GM06990 (cell line): ENCODE measurements at regions not wholly inside any gene's neighbourhood (a gene's known extent, or its start where the extent isn't known, plus 50 kb on each side); places are given as distances from the start of the nearest gene placed in this dataset.

ENCODE experiments used
- DNase-seq: peaks from one replicate; pipeline ENCODE4 v3.0.0-alpha.2; 2011; ENCODE audit not compliant: insufficient read length; ENCODE audit errors: extremely low read depth
- H3K27me3 ChIP-seq: replicated peaks from 2 replicates; pipeline ENCODE4 v1.6.0; 2011; ENCODE audit warnings: low read length; ENCODE audit not compliant: control insufficient read depth, insufficient read depth
- H3K36me3 ChIP-seq: 2 replicates; pipeline ENCODE4 v1.5.1; 2011; ENCODE audit warnings: low read length; ENCODE audit not compliant: control insufficient read depth, insufficient read depth
- H3K4me3 ChIP-seq: replicated peaks from 2 replicates; pipeline ENCODE4 v1.5.1; 2011; ENCODE audit warnings: low read depth, mild to moderate bottlenecking, control low read depth, low read length
- TF ChIP-seq, protein P1 (sequence below): IDR thresholded peaks from 2 replicates; pipeline ENCODE4 v1.5.1; 2011; ENCODE audit warnings: low read length, control low read depth, mild to moderate bottlenecking, inconsistent platforms; ENCODE audit not compliant: insufficient read depth, poor library complexity, severe bottlenecking

- TF ChIP-seq, protein P1, sequence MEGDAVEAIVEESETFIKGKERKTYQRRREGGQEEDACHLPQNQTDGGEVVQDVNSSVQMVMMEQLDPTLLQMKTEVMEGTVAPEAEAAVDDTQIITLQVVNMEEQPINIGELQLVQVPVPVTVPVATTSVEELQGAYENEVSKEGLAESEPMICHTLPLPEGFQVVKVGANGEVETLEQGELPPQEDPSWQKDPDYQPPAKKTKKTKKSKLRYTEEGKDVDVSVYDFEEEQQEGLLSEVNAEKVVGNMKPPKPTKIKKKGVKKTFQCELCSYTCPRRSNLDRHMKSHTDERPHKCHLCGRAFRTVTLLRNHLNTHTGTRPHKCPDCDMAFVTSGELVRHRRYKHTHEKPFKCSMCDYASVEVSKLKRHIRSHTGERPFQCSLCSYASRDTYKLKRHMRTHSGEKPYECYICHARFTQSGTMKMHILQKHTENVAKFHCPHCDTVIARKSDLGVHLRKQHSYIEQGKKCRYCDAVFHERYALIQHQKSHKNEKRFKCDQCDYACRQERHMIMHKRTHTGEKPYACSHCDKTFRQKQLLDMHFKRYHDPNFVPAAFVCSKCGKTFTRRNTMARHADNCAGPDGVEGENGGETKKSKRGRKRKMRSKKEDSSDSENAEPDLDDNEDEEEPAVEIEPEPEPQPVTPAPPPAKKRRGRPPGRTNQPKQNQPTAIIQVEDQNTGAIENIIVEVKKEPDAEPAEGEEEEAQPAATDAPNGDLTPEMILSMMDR = no peak
- Histone ChIP-seq H3K36me3 (no peaks in the 10 kb centered on the region), H3K27me3 (no peaks in the 10 kb centered on the region), H3K4me3 (no peak overlapping the region)
- DNase-seq = no peak
Measured at GRCh38 chr5:145553177-145553576, 282.0 kb downstream of the PRELID2 start.

GRCh38 chr5:145551714-145552113, 283.4 kb downstream of the PRELID2 start:
- no peaks in the 10 kb centered on the region for H3K36me3 ChIP-seq
- TF ChIP-seq, protein P1 = no peak
- H3K4me3 ChIP-seq = no peak overlapping the region
- H3K27me3 ChIP-seq = no peaks in the 10 kb centered on the region
- DNase-seq = no peak

- no peaks in the 10 kb centered on the region for H3K36me3 ChIP-seq
- no peak for DNase-seq
- H3K27me3 ChIP-seq = no peaks in the 10 kb centered on the region
- H3K4me3 ChIP-seq = no peak overlapping the region
- TF ChIP-seq, protein P1 = no peak
Measured at GRCh38 chr5:145548097-145548496, 287.0 kb downstream of the PRELID2 start.

DNA sequence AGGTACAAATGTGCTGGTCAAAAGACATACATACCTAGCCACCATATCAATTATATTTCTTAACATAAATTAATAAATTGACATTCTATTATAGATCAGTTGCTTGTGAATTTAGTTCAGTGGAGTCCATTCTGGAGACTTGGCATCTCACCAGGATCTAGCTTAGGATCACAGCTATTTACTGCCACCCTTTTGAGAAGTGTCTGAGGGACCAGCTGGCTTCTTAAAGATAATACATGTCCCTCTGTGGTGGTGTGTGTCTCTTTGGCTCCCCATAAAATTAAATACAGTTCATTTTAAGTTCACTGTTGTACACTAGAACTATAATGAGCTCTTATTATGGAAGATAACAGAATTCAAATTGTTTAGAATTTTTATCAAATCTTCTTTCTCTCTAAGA, 290.7 kb downstream of the PRELID2 start:
- TF ChIP-seq, protein P1 = no peak
- H3K36me3 ChIP-seq = no peaks in the 10 kb centered on the region
- no peaks in the 10 kb centered on the region for H3K27me3 ChIP-seq
- H3K4me3 ChIP-seq = no peak overlapping the region
- no peak for DNase-seq

DNA sequence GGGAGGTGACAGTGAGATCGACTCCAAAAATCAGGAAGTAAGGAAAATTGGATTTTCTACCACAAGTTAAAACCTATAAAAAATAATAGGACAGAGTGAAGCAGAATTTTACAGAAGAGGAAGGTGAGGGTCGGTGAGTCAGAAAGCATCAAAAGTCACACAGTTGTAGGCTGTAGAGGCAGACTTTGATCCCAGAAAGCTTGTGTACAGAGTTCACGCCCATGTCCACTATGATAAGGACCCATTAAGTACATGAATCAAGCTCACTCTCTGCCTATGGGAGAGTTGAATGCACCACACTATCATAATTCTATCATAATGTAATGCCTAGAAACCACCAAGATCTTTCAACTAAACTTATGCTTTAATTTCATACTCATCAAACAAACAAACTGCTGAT, 291.2 kb downstream of the PRELID2 start:
- no peak for DNase-seq
- Histone ChIP-seq H3K27me3 (no peaks in the 10 kb centered on the region), H3K36me3 (no peaks in the 10 kb centered on the region)

More for the DNA sequence above, 291.2 kb downstream of the PRELID2 start:
- no peak overlapping the region for H3K4me3 ChIP-seq
- TF ChIP-seq, protein P1 = no peak
